A549 (cell line): ENCODE measurements at regions not wholly inside any gene's neighbourhood (a gene's known extent, or its start where the extent isn't known, plus 50 kb on each side); places are given as distances from the start of the nearest gene placed in this dataset.

Experiments used
- ATAC-seq, 2 experiments: fragments of 200-7000 bp in 1 of 2; fragments of >200 bp in 1 of 2; cut with Nextera tagmentation in 1 of 2; cut with Tn5 transposase in 1 of 2; 3 replicates each; pipeline versions ENCODE4 v1.8.0 to v1.9.1; 2018 to 2020; ENCODE audit warnings: mild to moderate bottlenecking in 1 of 2, moderate library complexity in 1 of 2
- CTCF ChIA-PET: fragments of 300-600 bp; sonication (Branson Sonifier 250); formaldehyde crosslinking; extraction: SDS; loops from one replicate; lab custom pipeline; 2021; ENCODE audit warnings: antibody characterized with exemption, inconsistent platforms; lab: Yijun Ruan, JAX
- POLR2A ChIA-PET: fragments of 350-600 bp; formaldehyde crosslinking; extraction: SDS; loops from one replicate; lab custom pipeline; 2021; ENCODE audit warnings: antibody characterized with exemption, inconsistent platforms; lab: Yijun Ruan, JAX
- DNase-seq, 2 experiments: peaks; one replicate each; pipeline versions ENCODE4 v3.0.0 to v3.0.0-alpha.2; 2011 to 2016; ENCODE audit warnings: low read depth in 1 of 2, low spot score in 1 of 2
- FAIRE-seq: peaks from 2 replicates; lab custom pipeline; 2011; peaks lifted over from hg19 to GRCh38; lab: Jason Lieb, UNC
- H3K27ac ChIP-seq, 2 experiments: fragments of >200 bp; sonication (Bioruptor Twin); formaldehyde crosslinking; 3 replicates each; pipeline ENCODE4 v1.5.1; 2016 to 2017
- H3K4me1 ChIP-seq: fragments of >200 bp; sonication (Bioruptor Twin); formaldehyde crosslinking; 3 replicates; pipeline ENCODE4 v1.6.1; 2016
- H3K4me2 ChIP-seq: fragments of >200 bp; sonication (Bioruptor Twin); formaldehyde crosslinking; 3 replicates; pipeline ENCODE4 v1.6.1; 2016
- H3K4me3 ChIP-seq: fragments of >200 bp; sonication (Bioruptor Twin); formaldehyde crosslinking; 3 replicates; pipeline ENCODE4 v1.5.1; 2016
- H3K9me3 ChIP-seq: fragments of >200 bp; sonication (Bioruptor Twin); formaldehyde crosslinking; 3 replicates; pipeline ENCODE4 v1.6.1; 2016
- CBX8 ChIP-seq: fragments of 200-600 bp; sonication (generic); IDR thresholded peaks from 2 replicates; pipeline ENCODE4 v1.6.1; 2016
- CHD2 ChIP-seq: fragments of 150-350 bp; IDR thresholded peaks from 2 replicates; pipeline ENCODE4 v1.6.1; 2014; ENCODE audit warnings: low read length; ENCODE audit not compliant: partially characterized antibody
- EHF ChIP-seq: fragments of 250-450 bp; sonication (Bioruptor Pico); IDR thresholded peaks from 2 replicates; pipeline ENCODE4 v1.5.0; 2020; ENCODE audit warnings: mild to moderate bottlenecking
- EP300 ChIP-seq, 2 experiments: fragments of >200 bp; sonication (Bioruptor Twin); formaldehyde crosslinking; IDR thresholded peaks; 2 replicates in 1 of 2; 3 replicates in 1 of 2; pipeline ENCODE4 v1.6.1; 2016 to 2017
- FOSB ChIP-seq: fragments of 250-450 bp; sonication (Bioruptor Pico); IDR thresholded peaks from 2 replicates; pipeline ENCODE4 v1.5.0; 2020; ENCODE audit warnings: mild to moderate bottlenecking, moderate library complexity
- HDAC2 ChIP-seq: fragments of 200-600 bp; sonication (generic); IDR thresholded peaks from 2 replicates; pipeline ENCODE4 v1.6.1; 2016
- HOXA7 ChIP-seq: fragments of 250-450 bp; sonication (Bioruptor Pico); IDR thresholded peaks from 2 replicates; pipeline ENCODE4 v1.5.0; 2020; ENCODE audit warnings: mild to moderate bottlenecking, moderate library complexity
- HOXB13 ChIP-seq: fragments of 250-450 bp; sonication (Bioruptor Pico); IDR thresholded peaks from 2 replicates; pipeline ENCODE4 v1.5.0; 2020; ENCODE audit warnings: low read depth, mild to moderate bottlenecking, moderate library complexity
- KDM1A ChIP-seq: fragments of 200-600 bp; sonication (generic); IDR thresholded peaks from 2 replicates; pipeline ENCODE4 v1.6.1; 2016; ENCODE audit warnings: low read depth, mild to moderate bottlenecking
- NFE2L2 ChIP-seq: fragments of 150-350 bp; conservative IDR thresholded peaks from 2 replicates; pipeline ENCODE4 v1.6.1; 2014; ENCODE audit warnings: low read length
- NPAS2 ChIP-seq: fragments of 250-450 bp; sonication (Bioruptor Pico); IDR thresholded peaks from 2 replicates; pipeline ENCODE4 v1.8.0; 2022; ENCODE audit warnings: mild to moderate bottlenecking, moderate library complexity, borderline replicate concordance
- POLR2A ChIP-seq: IDR thresholded peaks from 2 replicates; pipeline ENCODE4 v1.6.1; 2012; ENCODE audit warnings: mild to moderate bottlenecking, low read length
- RARB ChIP-seq: fragments of 250-450 bp; sonication (Bioruptor Pico); IDR thresholded peaks from 2 replicates; pipeline ENCODE4 v1.8.0; 2021; ENCODE audit warnings: mild to moderate bottlenecking, moderate library complexity
- RNF2 ChIP-seq: fragments of 200-600 bp; sonication (generic); IDR thresholded peaks from 2 replicates; pipeline ENCODE4 v1.6.1; 2016; ENCODE audit warnings: low read depth, mild to moderate bottlenecking, antibody characterized with exemption, moderate library complexity, borderline replicate concordance
- SREBF2 ChIP-seq: fragments of 450-650 bp; IDR thresholded peaks from 2 replicates; pipeline ENCODE4 v1.6.1; 2014; ENCODE audit warnings: mild to moderate bottlenecking, moderate library complexity
- ZFP36 ChIP-seq: fragments of 450-650 bp; IDR thresholded peaks from 2 replicates; pipeline ENCODE4 v1.6.1; 2014; ENCODE audit warnings: borderline replicate concordance; ENCODE audit not compliant: partially characterized antibody
- ZSCAN20 ChIP-seq: fragments of 250-450 bp; sonication (Bioruptor Pico); IDR thresholded peaks from 2 replicates; pipeline ENCODE4 v1.8.0; 2022; ENCODE audit warnings: mild to moderate bottlenecking, moderate library complexity
- WGBS: methylation state at CpG from one replicate; pipeline ENCODE4 v1.1.6; 2017; ENCODE audit errors: missing lambda C conversion rate; 5-methylcytosine and 5-hydroxymethylcytosine counted together
- TF ChIP-seq, protein P1 (sequence below): IDR thresholded peaks from 2 replicates; pipeline ENCODE4 v1.6.1; 2012
- TF ChIP-seq, protein P2 (sequence below): fragments of >200 bp; sonication (Bioruptor Twin); formaldehyde crosslinking; IDR thresholded peaks from 2 replicates; pipeline ENCODE4 v1.6.1; 2016
- TF ChIP-seq, protein P3 (sequence below): fragments of 250-450 bp; sonication (Bioruptor Pico); IDR thresholded peaks from 2 replicates; pipeline ENCODE4 v1.5.0; 2021; ENCODE audit warnings: mild to moderate bottlenecking, moderate library complexity, borderline replicate concordance
- TF ChIP-seq, protein P4 (sequence below): fragments of >200 bp; sonication (Bioruptor Twin); formaldehyde crosslinking; IDR thresholded peaks from 3 replicates; pipeline ENCODE4 v1.5.1; 2016
- TF ChIP-seq, protein P5 (sequence below): IDR thresholded peaks from 2 replicates; pipeline ENCODE4 v1.6.1; 2012
- TF ChIP-seq, protein P6 (sequence below): fragments of 250-450 bp; sonication (Bioruptor Pico); IDR thresholded peaks from 2 replicates; pipeline ENCODE4 v1.5.0; 2020; ENCODE audit warnings: low read depth, mild to moderate bottlenecking, moderate library complexity
- TF ChIP-seq, protein P7 (sequence below): fragments of 200-600 bp; sonication (generic); IDR thresholded peaks from 2 replicates; pipeline ENCODE4 v1.6.1; 2016; ENCODE audit warnings: antibody characterized with exemption, mild to moderate bottlenecking, moderate library complexity

DNA sequence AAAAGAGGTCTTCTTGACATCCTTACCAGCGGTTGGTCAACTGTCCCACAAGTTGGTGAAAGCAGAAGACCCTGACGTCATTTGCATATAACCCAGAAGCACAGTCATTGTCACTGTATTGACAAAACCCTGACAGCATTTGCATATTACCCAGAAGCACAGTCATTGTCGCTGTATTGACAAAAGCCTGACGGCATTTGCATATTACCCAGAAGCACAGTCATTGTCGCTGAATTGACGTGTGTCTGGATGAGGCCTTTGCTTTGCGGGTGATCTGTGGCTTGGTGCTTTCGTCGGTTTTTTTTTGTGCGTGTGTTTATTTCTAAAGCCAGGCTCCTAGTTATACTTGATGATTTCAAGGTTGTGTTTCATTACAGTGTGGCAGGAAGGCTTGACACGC, 1145.2 kb downstream of the BRD1 start:
- POLR2A ChIA-PET = no interaction called here
- FAIRE-seq = no peak
- Histone ChIP-seq H3K27ac (no peak overlapping the region), H3K4me1 (no peaks in the 10 kb centered on the region), H3K4me2 (no peak overlapping the region), H3K4me3 (no peak overlapping the region), H3K9me3 (no peaks in the 10 kb centered on the region)
- CTCF ChIA-PET = no interaction called here
- DNase-seq = no peak
- WGBS = 90% methylated on average over 11 of the region's 11 CpGs
- no peak for ATAC-seq
- no peak for TF ChIP-seq ZSCAN20 (CRISPR knock-in tag)
- TF ChIP-seq, protein P1, sequence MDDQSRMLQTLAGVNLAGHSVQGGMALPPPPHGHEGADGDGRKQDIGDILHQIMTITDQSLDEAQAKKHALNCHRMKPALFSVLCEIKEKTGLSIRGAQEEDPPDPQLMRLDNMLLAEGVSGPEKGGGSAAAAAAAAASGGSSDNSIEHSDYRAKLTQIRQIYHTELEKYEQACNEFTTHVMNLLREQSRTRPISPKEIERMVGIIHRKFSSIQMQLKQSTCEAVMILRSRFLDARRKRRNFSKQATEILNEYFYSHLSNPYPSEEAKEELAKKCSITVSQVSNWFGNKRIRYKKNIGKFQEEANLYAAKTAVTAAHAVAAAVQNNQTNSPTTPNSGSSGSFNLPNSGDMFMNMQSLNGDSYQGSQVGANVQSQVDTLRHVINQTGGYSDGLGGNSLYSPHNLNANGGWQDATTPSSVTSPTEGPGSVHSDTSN = no peak
- no peak for TF ChIP-seq EP300 (IDR thresholded peaks at IDR 0.05)
- no peak for TF ChIP-seq ZFP36
- TF ChIP-seq, protein P2, sequence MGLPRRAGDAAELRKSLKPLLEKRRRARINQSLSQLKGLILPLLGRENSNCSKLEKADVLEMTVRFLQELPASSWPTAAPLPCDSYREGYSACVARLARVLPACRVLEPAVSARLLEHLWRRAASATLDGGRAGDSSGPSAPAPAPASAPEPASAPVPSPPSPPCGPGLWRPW = no peak
- TF ChIP-seq HDAC2 = no peak
- TF ChIP-seq, protein P3, sequence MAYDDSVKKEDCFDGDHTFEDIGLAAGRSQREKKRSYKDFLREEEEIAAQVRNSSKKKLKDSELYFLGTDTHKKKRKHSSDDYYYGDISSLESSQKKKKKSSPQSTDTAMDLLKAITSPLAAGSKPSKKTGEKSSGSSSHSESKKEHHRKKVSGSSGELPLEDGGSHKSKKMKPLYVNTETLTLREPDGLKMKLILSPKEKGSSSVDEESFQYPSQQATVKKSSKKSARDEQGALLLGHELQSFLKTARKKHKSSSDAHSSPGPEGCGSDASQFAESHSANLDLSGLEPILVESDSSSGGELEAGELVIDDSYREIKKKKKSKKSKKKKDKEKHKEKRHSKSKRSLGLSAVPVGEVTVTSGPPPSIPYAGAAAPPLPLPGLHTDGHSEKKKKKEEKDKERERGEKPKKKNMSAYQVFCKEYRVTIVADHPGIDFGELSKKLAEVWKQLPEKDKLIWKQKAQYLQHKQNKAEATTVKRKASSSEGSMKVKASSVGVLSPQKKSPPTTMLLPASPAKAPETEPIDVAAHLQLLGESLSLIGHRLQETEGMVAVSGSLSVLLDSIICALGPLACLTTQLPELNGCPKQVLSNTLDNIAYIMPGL = no peak

DNA sequence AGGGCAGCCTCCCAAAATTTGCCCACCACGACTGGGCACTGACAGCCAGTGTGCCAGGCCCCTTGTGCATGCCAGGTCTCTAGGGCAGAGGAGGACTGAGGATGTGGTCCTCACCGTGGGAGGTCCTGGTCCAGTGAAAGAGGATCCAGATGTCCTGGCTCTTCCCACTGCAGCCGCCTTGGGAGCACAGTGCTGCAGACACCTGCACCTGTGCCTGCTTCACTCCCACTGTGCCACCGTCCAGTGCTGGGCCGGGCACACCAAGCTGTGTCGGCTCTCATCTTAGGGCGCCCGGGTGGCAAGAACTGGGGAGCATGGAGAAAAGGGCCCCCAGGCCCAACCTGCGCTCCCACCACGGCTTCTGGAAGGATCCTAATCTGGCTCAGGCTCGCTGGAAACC, 1147.1 kb downstream of the BRD1 start:
- no peaks in the 10 kb centered on the region for H3K4me1 ChIP-seq
- POLR2A ChIA-PET = no interaction called here
- 32% methylated on average over 6 of the region's 11 CpGs for WGBS
- no peaks in the 10 kb centered on the region for H3K9me3 ChIP-seq
- no peak for TF ChIP-seq NPAS2 (CRISPR knock-in tag)
- TF ChIP-seq NFE2L2 = no peak
- TF ChIP-seq, protein P4, sequence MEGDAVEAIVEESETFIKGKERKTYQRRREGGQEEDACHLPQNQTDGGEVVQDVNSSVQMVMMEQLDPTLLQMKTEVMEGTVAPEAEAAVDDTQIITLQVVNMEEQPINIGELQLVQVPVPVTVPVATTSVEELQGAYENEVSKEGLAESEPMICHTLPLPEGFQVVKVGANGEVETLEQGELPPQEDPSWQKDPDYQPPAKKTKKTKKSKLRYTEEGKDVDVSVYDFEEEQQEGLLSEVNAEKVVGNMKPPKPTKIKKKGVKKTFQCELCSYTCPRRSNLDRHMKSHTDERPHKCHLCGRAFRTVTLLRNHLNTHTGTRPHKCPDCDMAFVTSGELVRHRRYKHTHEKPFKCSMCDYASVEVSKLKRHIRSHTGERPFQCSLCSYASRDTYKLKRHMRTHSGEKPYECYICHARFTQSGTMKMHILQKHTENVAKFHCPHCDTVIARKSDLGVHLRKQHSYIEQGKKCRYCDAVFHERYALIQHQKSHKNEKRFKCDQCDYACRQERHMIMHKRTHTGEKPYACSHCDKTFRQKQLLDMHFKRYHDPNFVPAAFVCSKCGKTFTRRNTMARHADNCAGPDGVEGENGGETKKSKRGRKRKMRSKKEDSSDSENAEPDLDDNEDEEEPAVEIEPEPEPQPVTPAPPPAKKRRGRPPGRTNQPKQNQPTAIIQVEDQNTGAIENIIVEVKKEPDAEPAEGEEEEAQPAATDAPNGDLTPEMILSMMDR = no peak
- no peak for TF ChIP-seq FOSB (CRISPR knock-in tag)
- TF ChIP-seq CHD2 = no peak
- TF ChIP-seq RARB (CRISPR knock-in tag) = no peak
- no peak for TF ChIP-seq HOXA7 (CRISPR knock-in tag)
- TF ChIP-seq HOXB13 = no peak
- TF ChIP-seq EHF (CRISPR knock-in tag) = no peak
- TF ChIP-seq CBX8 = no peak
- no peak for TF ChIP-seq KDM1A
- TF ChIP-seq RNF2 = no peak
- TF ChIP-seq ZFP36 = no peak
- TF ChIP-seq, protein P5, sequence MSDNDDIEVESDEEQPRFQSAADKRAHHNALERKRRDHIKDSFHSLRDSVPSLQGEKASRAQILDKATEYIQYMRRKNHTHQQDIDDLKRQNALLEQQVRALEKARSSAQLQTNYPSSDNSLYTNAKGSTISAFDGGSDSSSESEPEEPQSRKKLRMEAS = no peak
- TF ChIP-seq, protein P6, sequence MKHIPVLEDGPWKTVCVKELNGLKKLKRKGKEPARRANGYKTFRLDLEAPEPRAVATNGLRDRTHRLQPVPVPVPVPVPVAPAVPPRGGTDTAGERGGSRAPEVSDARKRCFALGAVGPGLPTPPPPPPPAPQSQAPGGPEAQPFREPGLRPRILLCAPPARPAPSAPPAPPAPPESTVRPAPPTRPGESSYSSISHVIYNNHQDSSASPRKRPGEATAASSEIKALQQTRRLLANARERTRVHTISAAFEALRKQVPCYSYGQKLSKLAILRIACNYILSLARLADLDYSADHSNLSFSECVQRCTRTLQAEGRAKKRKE (CRISPR knock-in tag) = no peak
- TF ChIP-seq, protein P2 = no peak
- no peak for TF ChIP-seq POLR2A
- TF ChIP-seq, protein P7, sequence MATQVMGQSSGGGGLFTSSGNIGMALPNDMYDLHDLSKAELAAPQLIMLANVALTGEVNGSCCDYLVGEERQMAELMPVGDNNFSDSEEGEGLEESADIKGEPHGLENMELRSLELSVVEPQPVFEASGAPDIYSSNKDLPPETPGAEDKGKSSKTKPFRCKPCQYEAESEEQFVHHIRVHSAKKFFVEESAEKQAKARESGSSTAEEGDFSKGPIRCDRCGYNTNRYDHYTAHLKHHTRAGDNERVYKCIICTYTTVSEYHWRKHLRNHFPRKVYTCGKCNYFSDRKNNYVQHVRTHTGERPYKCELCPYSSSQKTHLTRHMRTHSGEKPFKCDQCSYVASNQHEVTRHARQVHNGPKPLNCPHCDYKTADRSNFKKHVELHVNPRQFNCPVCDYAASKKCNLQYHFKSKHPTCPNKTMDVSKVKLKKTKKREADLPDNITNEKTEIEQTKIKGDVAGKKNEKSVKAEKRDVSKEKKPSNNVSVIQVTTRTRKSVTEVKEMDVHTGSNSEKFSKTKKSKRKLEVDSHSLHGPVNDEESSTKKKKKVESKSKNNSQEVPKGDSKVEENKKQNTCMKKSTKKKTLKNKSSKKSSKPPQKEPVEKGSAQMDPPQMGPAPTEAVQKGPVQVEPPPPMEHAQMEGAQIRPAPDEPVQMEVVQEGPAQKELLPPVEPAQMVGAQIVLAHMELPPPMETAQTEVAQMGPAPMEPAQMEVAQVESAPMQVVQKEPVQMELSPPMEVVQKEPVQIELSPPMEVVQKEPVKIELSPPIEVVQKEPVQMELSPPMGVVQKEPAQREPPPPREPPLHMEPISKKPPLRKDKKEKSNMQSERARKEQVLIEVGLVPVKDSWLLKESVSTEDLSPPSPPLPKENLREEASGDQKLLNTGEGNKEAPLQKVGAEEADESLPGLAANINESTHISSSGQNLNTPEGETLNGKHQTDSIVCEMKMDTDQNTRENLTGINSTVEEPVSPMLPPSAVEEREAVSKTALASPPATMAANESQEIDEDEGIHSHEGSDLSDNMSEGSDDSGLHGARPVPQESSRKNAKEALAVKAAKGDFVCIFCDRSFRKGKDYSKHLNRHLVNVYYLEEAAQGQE = no peak
- no peak for TF ChIP-seq SREBF2
- TF ChIP-seq, all 56 proteins: peak for 0
- ATAC-seq (no peak), DNase-seq (no peak), FAIRE-seq (no peak)
- CTCF ChIA-PET = no interaction called here
- H3K27ac ChIP-seq = no peak overlapping the region
- no peak overlapping the region for H3K4me3 ChIP-seq
- no peak overlapping the region for H3K4me2 ChIP-seq
